NCI-H146 treated with DMSO at 0.1 percent for 48 hours (cell line): ENCODE measurements at regions not wholly inside any gene's neighbourhood (a gene's known extent, or its start where the extent isn't known, plus 50 kb on each side); places are given as distances from the start of the nearest gene placed in this dataset.

Experiments used
- DNase-seq: peaks from one replicate; lab custom pipeline; 2025; ENCODE audit not compliant: unreplicated experiment; lab: John Stamatoyannopoulos, UW

DNA sequence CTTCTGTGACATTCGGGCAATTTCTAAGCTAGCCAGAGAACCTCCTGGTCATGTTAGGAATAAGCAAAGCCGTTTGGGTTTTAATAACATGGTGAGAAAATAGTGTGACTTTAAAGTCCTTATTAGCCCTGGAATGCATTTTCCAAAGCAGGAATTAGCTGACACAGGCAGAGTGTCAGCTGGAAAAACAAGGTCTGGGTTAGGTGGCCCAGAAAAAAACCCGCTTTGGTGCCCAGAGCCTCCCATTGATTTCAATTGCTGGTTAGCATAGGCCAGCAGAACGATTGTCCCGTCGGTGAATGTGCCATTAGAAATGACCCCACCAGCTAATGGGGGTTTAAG, 62.1 kb upstream of the CPEB4 start:
- no peak for DNase-seq

- no peak for DNase-seq
These were observed 61.5 kb upstream of the CPEB4 start for GRCh38 chr5:173826428-173827350.

DNA sequence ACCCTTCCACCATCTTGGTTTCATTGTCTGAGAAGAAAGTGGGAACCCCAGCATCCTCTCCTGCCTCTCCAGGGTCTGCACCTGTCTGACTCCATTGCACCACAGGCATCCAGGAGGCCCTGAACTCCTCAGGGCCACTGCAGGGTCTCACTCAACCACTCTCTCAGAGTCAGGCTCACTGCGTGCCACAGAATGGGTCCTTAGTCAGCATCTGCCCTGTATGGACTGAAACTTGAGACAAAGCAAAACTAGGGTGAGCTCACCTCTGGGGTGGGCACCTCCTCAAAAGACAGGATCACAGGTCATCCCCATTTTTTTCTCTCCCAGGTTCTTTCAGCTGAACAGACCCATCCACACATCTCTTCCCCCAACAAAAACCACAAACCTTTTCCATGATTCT, 59.2 kb upstream of the CPEB4 start:
- DNase-seq: no peak

- no peak for DNase-seq
These were observed 58.3 kb upstream of the CPEB4 start for GRCh38 chr5:173829826-173830225.

- DNase-seq: no peak
These were observed 57.7 kb upstream of the CPEB4 start for GRCh38 chr5:173830421-173830820.

DNA sequence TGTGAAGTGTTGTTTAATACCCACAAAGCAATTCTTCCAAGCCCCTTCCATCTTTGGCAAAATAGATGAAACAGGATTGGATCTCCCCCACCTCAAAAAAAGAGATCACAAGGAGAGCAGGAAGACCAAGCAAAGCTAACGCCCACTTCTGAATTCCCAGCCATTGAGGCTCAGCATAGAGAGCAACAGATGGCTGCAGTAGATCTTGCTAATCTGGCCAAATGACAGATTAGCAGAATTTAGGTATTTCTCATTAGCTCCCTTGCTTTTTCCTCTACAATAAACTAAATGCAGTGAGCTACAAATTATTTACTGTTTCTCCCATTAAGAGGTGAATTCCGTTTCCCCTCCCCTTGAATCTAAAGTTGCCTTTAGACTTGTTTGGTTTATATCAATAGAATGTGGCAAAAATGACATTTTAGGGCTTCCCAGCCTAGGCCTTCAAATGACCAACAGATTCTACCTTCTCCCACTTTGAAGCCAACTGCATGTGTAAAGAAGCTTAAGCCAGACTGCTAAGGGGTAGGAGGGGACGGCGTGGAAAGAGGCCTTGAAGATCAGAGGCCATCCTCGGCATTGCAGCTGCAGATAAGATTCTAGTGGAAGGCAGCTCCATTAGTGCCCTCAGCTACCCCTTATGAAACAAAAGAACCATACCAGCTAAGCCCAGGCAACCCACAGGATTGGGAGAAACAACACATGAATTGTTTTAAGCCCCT, 56.8 kb upstream of the CPEB4 start:
- DNase-seq: no peak

- DNase-seq: no peak
These were observed 55.8 kb upstream of the CPEB4 start for GRCh38 chr5:173832386-173832785.

- no peak for DNase-seq
These were observed 54.8 kb upstream of the CPEB4 start for GRCh38 chr5:173833196-173833985.

- no peak for DNase-seq
These were observed 53.9 kb upstream of the CPEB4 start for GRCh38 chr5:173834071-173834771.

DNA sequence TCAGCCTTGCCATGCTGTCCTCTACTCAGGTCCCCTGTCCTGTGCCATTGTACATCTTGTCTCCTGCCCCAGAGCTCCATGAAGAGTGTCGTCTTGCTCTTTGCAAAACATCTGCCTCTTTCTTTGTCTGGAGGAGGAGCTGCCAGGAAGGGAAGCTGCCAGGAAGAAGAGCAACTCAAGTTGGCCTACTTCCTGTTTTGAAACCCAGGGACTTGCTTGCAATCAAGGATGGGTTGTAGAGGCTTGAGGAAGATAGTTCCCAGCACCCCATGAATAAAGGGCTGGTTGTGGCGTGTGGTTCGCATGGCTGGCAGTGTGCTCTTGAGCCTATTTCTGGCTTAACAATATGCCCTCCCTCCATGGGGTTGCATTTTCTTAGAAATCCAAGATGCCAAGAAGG, 53.0 kb upstream of the CPEB4 start:
- DNase-seq: no peak

DNA sequence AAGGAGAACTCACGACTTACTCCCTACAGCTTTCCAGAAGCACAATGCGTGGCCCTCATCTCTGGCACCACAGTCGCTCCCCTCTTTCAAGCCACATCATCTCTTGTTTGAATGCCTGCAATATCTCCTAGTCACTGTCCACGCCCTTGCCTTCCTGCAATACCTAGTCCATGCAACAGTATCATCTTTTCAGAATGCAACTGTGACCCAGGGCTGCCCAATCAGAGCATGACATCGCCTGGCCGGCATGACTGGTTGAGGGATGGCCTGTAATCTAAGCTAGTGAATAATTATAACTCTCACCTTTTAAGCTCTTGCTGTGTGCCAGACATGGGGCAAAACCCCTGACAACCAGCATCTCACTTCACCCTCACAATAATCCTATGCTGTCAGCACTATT, 52.5 kb upstream of the CPEB4 start:
- no peak for DNase-seq

- DNase-seq: no peak
These were observed 50.5 kb upstream of the CPEB4 start for GRCh38 chr5:173837654-173838053.
